GM12874 (cell line): ENCODE measurements at regions not wholly inside any gene's neighbourhood (a gene's known extent, or its start where the extent isn't known, plus 50 kb on each side); places are given as distances from the start of the nearest gene placed in this dataset.

Experiments
- TF ChIP-seq, protein P1 (sequence below): IDR thresholded peaks from 2 replicates; pipeline ENCODE4 v1.5.1; 2011; ENCODE audit warnings: low read depth, mild to moderate bottlenecking, control low read depth, low read length, moderate library complexity; ENCODE audit not compliant: insufficient read depth

DNA sequence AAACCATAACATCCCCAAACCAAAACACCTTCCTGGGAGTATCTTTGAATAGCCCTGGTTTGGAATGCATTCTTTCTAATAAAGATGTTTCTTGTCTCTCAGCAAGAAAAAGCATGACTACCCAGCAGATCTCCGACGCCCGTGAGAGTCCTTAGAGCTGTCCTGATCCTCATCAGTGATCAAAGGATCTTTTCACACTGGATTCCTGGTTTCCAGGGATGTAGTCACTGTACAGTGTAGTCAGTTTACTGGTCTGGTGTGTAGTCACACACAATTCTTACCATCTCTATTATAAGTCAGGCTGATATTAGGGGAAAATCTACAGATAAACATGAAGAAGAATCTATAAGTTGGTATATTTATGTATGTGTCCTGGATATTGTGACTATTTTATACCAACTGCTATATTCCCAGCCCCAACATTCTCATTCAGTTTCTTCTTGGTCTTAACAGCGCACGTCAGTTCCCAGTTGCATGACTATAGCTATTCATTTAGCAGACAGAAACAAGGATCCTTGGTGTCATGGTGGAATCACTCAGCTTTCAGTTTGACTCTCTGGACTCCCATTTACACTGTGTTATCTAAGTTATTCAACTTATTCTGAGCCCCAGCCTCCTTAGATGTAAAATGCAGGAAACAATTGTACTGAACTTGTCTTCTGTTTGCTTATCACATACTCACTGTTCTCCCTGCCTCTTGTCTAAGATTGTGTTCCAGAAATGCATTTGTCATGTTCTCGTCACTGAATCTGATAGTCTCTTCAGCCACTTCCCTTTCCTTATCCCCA lies 68.3 kb downstream of the SLIT2 start:
- TF ChIP-seq, protein P1, sequence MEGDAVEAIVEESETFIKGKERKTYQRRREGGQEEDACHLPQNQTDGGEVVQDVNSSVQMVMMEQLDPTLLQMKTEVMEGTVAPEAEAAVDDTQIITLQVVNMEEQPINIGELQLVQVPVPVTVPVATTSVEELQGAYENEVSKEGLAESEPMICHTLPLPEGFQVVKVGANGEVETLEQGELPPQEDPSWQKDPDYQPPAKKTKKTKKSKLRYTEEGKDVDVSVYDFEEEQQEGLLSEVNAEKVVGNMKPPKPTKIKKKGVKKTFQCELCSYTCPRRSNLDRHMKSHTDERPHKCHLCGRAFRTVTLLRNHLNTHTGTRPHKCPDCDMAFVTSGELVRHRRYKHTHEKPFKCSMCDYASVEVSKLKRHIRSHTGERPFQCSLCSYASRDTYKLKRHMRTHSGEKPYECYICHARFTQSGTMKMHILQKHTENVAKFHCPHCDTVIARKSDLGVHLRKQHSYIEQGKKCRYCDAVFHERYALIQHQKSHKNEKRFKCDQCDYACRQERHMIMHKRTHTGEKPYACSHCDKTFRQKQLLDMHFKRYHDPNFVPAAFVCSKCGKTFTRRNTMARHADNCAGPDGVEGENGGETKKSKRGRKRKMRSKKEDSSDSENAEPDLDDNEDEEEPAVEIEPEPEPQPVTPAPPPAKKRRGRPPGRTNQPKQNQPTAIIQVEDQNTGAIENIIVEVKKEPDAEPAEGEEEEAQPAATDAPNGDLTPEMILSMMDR, result no peak

DNA sequence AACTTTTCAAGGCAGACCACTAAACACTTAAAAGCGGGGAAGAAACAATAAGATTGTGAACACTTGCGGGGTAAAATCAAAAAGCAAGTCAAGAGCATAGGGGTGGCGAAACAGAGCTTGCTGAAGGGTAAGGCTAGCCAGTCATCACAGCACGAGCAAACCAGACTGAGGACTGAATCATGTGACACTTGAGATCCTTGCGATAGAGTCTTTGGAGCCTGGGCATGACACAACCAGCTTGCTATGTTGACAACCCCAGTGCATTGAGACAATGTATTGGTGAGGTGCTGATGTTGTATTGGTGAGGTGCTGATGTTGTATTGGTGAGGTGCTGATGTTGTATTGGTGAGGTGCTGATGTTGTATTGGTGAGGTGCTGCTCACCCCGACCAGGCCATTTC lies 72.3 kb downstream of the SLIT2 start:
- TF ChIP-seq, protein P1, result no peak

DNA sequence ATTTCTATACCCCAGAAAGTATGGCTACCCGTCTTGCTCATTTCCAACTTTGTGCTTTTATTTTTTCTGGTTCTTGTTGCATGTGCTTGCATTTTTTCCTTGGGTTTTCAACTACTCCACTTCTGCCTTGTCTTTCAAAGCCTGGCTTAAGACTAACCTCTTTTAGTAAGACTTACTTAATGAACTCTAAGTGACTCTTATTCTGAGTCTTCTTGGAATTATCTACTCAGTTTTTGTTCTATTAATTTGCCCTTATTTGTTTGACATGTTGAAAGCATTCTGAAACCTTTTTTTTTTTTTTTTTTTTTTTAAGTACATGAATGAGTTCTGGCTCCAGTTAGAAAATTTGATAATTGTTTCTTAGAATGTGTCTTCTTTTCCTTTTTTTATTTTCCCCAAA lies 74.8 kb downstream of the SLIT2 start:
- TF ChIP-seq, protein P1, result no peak

DNA sequence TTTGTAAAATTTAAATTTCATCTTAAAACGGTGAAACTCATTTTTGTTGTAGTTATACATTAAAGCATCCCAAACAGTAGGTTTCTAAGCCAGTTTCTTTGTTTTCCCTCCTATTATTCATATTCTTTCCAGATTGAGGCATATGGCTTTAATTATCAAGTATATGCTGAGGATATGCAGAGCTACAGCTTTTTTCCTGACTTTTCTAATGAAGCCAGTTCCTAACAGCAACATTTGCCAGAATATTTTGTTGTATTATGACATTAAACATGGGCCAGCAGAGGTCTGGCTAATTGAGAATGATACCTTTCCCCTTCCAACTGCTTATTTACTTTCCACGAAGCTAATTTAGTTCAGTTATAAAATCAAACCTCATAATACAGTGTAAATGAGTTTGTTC lies 75.3 kb downstream of the SLIT2 start:
- TF ChIP-seq, protein P1, result no peak

DNA sequence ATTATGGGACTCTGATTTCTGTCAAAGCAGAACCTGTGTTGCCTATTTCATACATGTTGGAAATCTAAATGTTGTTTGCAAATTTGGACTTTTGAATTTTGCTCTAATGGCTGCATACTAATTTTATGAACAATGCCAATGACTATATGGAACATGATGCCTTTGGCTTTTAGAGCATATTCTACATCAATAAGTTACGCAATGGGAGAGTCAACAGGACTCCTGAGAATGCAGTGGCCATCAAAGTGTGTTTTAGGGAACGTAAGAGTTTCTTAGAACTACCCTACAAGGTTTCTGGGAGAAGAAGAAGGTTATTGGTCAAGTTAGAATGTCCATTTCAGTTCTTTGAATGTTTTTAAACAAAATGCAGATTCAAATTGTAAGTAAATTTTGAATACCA lies 76.1 kb downstream of the SLIT2 start:
- TF ChIP-seq, protein P1, result no peak

DNA sequence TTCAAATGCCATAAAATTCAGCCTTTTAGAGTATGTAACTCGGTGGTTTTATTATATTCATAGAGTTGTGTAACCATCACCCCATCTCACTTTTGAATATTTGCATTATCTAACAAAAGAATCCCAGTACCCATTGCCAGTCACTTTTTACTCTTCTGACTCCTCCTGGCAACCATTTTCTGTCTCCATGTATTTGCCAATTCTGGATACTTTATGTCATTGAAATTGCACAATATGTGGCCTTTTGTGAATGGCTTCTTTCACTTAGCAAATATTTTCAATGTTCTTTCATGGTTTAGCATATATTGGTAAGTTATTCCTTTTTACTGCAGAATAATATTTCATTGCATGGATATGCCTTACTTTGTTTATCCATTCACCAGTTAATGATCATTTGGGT lies 79.9 kb downstream of the SLIT2 start:
- TF ChIP-seq, protein P1, result no peak

DNA sequence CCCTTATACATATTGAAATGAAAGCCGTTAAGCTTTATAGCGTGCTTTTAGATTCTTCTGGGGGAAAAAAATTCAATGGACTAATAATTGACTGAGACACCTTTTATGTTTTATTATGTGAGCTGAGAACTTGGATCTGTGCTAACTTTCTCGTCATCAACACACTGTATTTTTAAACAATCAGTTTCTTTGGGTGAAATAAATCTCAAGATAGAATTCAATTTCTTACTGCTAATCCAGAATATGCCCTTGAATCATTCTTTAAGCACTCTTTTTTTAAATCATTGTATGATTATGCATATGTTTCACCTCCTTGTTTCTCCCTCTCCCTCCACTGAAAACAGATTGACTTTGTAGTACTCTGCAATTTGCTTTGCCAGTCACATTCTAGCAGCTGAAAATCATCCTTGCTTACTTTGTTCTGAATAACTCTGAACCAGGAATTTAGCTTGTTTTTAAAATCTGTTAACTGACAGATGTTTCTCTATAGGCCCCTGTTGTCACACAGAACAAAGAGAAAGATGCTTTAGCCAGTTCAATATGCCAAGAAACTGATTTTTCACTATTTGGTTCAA lies 81.5 kb downstream of the SLIT2 start:
- TF ChIP-seq, protein P1, result no peak
